GM19463 (cell line): ENCODE measurements at regions not wholly inside any gene's neighbourhood (a gene's known extent, or its start where the extent isn't known, plus 50 kb on each side); places are given as distances from the start of the nearest gene placed in this dataset.

Experiments used
- ATAC-seq: cut with Tn5 transposase; IDR thresholded peaks from one replicate; pipeline ENCODE4 v1.9.1; 2021; ENCODE audit warnings: mild to moderate bottlenecking, moderate library complexity; ENCODE audit not compliant: unreplicated experiment

DNA sequence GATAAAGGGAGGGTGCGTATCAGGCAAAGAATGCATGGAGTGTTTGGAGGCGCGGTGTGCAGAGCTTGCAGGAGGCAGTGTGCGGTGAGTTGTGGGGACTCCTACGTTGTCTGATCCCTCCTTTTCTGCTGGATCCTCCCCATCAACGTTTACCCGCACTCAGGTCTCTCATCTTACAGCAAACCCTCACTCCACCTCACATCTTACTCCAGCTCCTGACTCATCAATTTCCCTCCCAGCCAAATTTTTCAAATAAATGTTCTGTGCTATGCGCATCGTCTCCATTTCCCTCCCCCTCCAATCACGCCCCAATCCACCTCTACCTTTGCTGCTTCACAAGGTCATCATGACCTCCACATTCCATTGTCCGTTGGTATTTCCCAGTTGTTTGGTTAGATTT lies 138.9 kb upstream of the KLF4 start:
- no peak for ATAC-seq

- no peak for ATAC-seq
These were observed 138.2 kb upstream of the KLF4 start for GRCh38 chr9:107627781-107628180.

- no peak for ATAC-seq
These were observed 136.5 kb upstream of the KLF4 start for GRCh38 chr9:107626118-107626517.

DNA sequence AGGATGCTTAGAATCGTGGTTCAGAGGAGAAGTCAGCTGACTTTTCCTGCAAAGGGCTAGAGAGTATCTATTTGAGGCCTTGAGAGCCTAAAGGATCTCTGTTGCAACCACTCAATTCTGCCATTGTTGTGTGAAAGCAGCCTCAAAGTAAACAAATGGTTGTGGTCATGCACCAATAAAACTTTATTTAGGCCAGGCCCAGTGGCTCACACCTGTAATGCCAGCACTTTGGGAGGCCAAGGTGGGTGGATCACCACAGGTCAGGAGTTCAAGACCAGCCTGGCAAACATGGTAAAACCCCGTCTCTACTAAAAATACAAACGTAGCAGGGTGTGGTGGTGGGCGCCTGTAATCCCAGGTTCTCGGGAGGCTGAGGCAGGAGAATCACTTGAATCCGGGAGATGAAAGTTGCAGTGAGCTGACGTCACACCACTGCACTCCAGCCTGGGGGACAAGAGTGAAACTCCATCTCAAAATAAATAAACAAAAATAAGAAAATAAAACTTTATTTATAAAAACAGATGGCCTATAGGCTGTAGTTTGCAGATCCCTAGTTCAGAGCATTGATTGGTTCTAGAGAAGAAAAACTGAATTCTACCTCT lies 135.9 kb upstream of the KLF4 start:
- no peak for ATAC-seq

DNA sequence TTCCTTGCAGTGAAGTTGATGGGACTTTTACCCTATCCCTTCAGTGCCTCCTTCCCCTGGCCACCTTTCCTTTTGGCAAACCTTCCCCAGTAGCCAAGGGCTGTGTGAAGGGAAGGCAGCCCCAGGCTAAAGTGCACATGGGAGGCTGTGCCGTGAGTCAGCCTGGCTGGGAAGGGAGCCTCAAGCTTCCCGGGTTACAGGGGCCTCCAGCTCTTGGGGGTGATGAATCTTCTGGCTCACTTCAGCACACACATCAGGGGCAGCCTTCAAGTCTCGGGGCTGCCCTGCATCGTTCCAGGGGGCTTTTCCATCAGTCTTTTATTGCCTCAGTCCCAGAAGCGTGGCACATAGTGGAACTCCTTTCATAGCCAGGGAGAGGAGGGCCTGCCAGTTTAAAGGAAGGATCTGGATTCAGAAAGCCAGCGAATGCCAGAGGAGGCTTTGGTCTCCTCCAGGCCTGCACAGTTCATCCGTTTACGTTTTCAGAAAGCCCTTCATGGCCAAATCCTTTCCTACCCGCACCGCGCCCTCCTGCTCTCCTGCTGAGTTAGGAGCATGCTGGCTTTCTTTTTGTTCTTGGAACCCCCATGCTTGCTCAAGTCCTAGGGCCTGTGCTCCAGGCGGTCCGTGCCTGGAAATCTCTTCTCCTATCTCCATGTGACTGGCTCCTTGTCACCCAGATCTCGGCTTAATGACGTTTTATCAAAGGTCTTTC lies 134.8 kb upstream of the KLF4 start:
- no peak for ATAC-seq

- no peak for ATAC-seq
These were observed 131.9 kb upstream of the KLF4 start for GRCh38 chr9:107621436-107621835.

- ATAC-seq: no peak
These were observed 131.2 kb upstream of the KLF4 start for GRCh38 chr9:107620801-107621200.

- no peak for ATAC-seq
These were observed 130.7 kb upstream of the KLF4 start for GRCh38 chr9:107620236-107620635.

DNA sequence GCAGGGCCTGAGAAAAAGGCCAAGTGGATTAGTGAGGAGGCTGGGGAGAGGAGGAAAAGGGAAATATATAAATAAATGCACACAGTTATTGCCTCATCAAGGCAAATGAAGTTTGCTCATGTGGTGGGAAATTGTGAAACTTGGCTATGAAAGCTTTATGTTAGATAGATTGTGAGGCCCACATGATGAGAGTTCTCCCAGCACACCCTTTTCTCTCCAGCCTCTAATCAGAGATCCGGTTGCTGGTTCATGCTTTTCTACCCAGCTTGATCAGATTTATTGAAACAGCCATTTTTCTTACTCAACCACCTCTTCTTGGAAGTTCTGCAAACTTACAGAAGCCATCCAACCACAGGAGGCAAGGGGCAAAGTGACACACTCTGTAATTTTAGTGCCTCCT lies 125.8 kb upstream of the KLF4 start:
- ATAC-seq: no peak

DNA sequence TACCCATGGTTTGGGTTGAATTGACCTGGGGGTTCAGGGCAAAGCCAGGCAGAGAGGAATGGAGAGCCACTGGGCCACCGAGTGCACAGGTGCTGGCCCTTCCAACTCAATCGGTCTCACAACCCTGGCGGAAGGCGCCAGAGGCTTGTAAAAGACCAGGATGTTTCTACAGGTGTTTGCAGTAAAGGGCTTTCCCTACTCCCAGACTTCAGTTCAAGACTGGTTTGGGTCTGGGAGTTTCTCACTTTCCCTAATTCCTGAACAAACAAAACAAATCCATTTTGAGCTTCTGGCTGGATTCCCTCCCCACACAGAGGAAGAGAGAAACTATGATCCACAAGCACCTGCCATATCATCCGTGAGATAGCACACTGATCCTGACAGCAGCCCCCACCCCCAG lies 125.2 kb upstream of the KLF4 start:
- ATAC-seq: no peak

GRCh38 chr9:107613321-107613720 lies 123.8 kb upstream of the KLF4 start:
- no peak for ATAC-seq

DNA sequence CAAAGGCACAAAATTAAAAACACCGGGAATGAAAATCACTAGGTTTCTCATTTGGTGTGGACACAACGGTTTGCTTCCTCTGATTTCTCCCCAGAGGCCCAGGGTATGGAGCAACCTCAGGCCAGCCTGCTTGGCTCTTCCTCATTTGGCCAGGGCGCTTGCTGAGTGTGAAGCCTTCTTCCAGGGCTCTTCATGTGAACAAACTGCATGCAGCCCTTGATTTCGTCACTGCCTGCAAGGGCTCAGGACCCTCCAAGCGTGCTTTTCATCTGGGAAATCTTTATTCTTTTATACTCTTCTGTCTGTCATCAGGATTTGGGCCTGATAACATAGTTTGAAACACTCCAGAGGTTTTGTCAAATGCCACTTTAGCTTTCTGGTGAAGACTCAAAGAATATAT lies 122.6 kb upstream of the KLF4 start:
- ATAC-seq: no peak

- ATAC-seq: no peak
These were observed 120.0 kb upstream of the KLF4 start for GRCh38 chr9:107609547-107609946.

GRCh38 chr9:107606149-107606790 lies 116.7 kb upstream of the KLF4 start:
- no peak for ATAC-seq

DNA sequence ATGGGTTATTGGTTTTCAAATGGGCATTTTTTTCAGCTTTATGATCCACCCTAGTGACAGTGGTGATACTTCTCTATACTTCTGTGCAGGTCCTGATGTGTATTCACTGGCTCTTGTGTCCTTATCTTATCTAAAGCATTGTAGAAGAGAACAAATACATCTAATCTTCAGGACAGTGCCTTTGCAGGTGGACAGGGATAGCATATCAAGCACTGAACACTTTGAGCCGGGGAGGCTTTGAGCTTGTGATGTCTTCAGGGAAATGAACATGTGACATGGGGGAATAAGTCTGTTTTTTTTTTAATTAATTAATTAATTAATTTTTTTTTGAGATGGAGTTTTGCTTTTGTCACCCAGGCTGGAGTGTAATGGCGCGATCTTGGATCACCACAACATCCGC lies 115.5 kb upstream of the KLF4 start:
- no peak for ATAC-seq

GRCh38 chr9:107603281-107603680 lies 113.7 kb upstream of the KLF4 start:
- no peak for ATAC-seq

DNA sequence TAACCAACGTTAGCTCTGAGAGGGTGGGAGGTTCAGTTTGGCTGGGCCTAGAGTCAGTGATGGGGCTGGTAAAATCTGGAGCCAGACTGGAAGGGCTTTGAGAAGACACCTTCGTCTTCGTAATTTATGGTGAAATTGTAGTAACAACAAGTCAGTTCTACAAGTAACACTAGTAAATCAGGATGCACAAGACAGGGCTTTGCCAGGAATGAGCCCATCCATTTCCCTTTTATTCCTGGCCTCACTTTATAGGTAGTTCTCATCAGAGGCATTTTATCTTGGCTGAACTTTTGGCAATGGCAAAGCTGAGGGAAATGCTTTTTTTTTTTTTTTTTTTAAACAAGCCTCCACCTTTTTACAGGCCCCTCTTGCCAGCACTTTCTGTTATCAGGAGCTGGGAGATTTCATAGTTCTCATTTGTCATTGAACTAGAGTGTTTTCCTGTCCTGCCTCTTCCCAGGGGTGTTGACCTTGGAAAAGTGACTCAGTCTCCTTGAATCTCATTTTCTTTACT lies 110.5 kb upstream of the KLF4 start:
- ATAC-seq: no peak

DNA sequence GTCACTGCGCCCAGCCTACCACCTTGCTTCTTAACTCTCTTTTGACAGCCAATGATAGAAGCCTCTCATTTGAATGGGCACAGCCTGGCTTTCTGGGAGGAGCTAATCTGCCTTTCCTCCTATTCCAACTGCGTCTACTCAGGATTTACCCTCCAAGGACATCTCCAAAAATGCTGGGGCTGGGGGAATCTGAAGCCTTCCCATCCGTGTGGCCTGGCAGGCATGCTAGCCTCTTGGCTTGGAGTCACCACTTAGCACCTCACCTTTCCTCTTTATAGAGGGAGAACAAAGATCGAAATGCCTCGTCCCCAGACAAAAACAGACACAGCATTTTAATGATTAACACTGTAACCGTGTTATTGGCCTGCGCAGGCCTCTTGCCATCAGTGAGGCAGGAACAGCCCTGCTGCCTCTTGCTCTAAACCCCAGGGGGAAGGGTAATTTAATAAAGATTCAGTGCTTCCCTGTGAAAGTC lies 108.2 kb upstream of the KLF4 start:
- ATAC-seq: no peak

DNA sequence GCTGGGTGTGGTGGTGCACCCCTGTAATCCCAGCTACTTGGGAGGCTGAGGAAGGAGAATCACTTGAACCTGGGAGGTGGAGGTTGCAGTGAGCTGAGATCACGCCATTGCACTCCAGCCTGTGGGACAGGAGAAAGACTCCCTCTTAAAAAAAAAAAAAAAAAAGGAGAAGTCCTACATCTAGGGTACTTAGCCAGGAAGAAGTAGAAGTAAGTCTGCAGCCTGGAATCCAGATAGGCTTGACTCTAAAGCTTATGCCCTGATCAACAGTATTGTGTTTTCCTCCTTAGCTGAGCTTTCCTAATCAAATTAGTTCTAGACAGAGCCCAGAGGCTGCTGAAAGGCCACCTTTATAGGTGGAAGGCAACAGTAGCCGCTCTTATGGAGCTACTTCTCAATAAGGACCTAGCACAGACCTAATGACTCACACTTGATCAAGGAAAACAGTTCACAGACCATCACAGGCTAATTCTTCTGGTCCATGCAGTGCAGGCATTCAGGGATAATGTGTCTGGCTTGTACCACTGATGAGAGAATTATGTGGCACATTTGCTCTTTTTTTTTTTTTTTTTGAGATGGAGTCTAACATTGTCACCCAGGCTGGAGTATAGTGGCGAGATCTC lies 105.5 kb upstream of the KLF4 start:
- ATAC-seq: no peak

DNA sequence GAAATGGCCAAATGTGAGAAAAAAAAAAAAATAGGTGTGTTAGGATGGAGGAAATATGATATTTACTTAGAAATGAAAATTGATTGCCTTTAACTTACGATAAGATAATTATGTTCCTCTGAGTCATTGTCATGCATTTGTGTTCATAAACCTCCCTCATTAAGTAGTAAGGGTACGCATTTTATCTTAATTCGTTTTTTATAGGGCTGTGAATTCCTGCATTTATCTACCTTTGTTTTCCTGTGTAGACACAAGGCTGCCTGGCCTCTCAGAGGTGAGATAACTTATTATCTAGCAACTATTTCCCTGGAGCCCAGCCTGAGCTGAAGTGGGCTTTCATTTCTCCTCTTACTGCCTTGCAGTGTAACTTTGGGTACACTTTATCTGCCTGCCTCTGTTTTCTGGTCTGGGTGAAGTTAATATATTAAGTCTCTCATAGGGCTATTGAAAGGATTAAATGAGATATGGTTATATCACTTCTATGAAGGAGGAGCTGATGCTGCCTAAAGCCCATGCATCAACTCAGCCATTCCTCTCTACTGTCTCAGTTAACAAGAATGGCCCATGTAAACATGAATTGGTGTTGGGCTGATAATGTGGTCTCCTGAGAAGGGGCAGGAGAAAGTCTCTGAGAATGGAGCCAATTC lies 103.8 kb upstream of the KLF4 start:
- no peak for ATAC-seq

GRCh38 chr9:107592424-107592823 lies 102.9 kb upstream of the KLF4 start:
- ATAC-seq: no peak
